HG03097 (cell line): ENCODE measurements at regions not wholly inside any gene's neighbourhood (a gene's known extent, or its start where the extent isn't known, plus 50 kb on each side); places are given as distances from the start of the nearest gene placed in this dataset.

Source experiments
- ATAC-seq: cut with Tn5 transposase; IDR thresholded peaks from one replicate; pipeline ENCODE4 v1.9.1; 2021; ENCODE audit not compliant: unreplicated experiment, low FRiP score

GRCh38 chr2:51251356-51251755 lies 219.4 kb upstream of the NRXN1 start:
- ATAC-seq = no peak

- no peak for ATAC-seq
Observed at GRCh38 chr2:51247252-51247805, 215.4 kb upstream of the NRXN1 start.

GRCh38 chr2:51243892-51244535 lies 212.1 kb upstream of the NRXN1 start:
- ATAC-seq = no peak

- ATAC-seq = no peak
Observed at GRCh38 chr2:51237626-51238271, 205.8 kb upstream of the NRXN1 start.

GRCh38 chr2:51232027-51232426 lies 200.1 kb upstream of the NRXN1 start:
- no peak for ATAC-seq

- ATAC-seq = no peak
Observed at GRCh38 chr2:51231071-51231470, 199.1 kb upstream of the NRXN1 start.

GRCh38 chr2:51225377-51225776 lies 193.4 kb upstream of the NRXN1 start:
- ATAC-seq = no peak

GRCh38 chr2:51224790-51225189 lies 192.9 kb upstream of the NRXN1 start:
- no peak for ATAC-seq

- no peak for ATAC-seq
Observed at GRCh38 chr2:51222106-51222505, 190.2 kb upstream of the NRXN1 start.

GRCh38 chr2:51220606-51221005 lies 188.7 kb upstream of the NRXN1 start:
- ATAC-seq = no peak

- ATAC-seq = no peak
Observed at GRCh38 chr2:51220080-51220479, 188.1 kb upstream of the NRXN1 start.

GRCh38 chr2:51219468-51219867 lies 187.5 kb upstream of the NRXN1 start:
- no peak for ATAC-seq

- no peak for ATAC-seq
Observed at GRCh38 chr2:51218047-51218446, 186.1 kb upstream of the NRXN1 start.

- ATAC-seq = no peak
Observed at GRCh38 chr2:51213826-51214225, 181.9 kb upstream of the NRXN1 start.

GRCh38 chr2:51212374-51212773 lies 180.4 kb upstream of the NRXN1 start:
- no peak for ATAC-seq

GRCh38 chr2:51208521-51208920 lies 176.6 kb upstream of the NRXN1 start:
- no peak for ATAC-seq

GRCh38 chr2:51201295-51201694 lies 169.4 kb upstream of the NRXN1 start:
- no peak for ATAC-seq

- ATAC-seq = no peak
Observed at GRCh38 chr2:51194656-51195055, 162.7 kb upstream of the NRXN1 start.

- ATAC-seq = no peak
Observed at GRCh38 chr2:51170273-51170672, 138.3 kb upstream of the NRXN1 start.

- no peak for ATAC-seq
Observed at GRCh38 chr2:51165534-51166260, 133.8 kb upstream of the NRXN1 start.

GRCh38 chr2:51158251-51158650 lies 126.3 kb upstream of the NRXN1 start:
- no peak for ATAC-seq

- ATAC-seq = no peak
Observed at GRCh38 chr2:51153236-51153635, 121.3 kb upstream of the NRXN1 start.
